GM19035 (cell line): ENCODE measurements at regions not wholly inside any gene's neighbourhood (a gene's known extent, or its start where the extent isn't known, plus 50 kb on each side); places are given as distances from the start of the nearest gene placed in this dataset.

Experiments used
- ATAC-seq: cut with Tn5 transposase; IDR thresholded peaks from one replicate; pipeline ENCODE4 v1.9.1; 2021; ENCODE audit not compliant: unreplicated experiment

- no peak for ATAC-seq
Observed at GRCh38 chr2:129904532-129905446, 74.7 kb upstream of the RAB6C start.

DNA sequence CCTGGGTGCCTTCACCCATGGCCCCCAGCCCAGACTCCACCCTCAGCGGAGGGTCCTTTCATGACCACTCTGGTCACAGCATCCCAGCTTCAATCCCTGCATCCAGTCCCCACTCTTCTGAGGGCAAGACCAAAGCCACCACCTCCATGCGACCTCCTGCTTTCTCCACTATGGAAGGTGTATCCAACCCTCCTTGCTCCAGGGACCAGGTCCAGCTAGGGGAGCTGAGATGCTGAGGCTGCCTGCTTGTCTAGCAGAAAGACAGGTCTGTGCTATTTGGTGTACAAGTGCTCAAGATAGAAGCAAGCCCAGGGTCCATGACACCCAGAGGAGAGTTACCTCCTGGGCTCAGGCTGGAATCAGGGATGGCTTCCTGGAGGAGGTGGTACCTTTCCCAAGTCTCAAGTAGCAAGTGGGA is 73.8 kb upstream of the RAB6C start:
- no peak for ATAC-seq

DNA sequence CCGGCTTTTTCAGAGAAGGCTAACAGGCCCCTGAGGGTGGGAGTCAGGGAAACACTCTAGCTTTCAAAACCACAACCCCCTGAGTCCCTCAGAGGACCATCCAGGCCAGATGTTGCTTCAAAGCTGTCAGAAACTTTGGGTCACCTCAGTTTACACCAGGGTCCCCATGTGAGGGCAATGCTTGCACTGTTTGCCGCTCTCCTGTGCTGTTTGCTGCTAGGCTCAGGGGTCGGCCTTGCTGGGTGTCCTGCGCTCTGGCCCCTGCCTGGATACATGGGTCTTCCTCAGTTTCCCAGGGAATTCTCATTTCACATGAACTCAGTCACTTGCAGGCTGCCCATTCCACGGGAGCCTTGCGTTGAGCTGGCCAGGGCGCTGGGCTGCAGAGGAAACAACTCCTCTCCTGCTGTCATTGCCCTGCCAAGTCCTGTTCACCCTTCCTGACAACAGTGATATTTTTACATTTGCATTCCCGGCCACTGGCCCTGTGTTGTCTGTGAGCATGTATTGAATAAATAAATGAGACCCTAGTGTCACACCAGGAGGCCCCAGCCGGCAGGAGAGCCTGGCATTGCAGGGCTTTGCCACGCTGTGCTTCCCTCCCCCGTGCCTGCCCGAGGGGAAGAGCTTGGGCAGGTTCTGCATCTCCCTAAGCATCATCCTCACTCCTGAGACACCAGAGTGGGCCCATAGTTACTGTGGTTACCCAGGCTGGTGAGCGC is 73.2 kb upstream of the RAB6C start:
- ATAC-seq, result no peak

GRCh38 chr2:129906861-129907235 is 72.6 kb upstream of the RAB6C start:
- no peak for ATAC-seq

DNA sequence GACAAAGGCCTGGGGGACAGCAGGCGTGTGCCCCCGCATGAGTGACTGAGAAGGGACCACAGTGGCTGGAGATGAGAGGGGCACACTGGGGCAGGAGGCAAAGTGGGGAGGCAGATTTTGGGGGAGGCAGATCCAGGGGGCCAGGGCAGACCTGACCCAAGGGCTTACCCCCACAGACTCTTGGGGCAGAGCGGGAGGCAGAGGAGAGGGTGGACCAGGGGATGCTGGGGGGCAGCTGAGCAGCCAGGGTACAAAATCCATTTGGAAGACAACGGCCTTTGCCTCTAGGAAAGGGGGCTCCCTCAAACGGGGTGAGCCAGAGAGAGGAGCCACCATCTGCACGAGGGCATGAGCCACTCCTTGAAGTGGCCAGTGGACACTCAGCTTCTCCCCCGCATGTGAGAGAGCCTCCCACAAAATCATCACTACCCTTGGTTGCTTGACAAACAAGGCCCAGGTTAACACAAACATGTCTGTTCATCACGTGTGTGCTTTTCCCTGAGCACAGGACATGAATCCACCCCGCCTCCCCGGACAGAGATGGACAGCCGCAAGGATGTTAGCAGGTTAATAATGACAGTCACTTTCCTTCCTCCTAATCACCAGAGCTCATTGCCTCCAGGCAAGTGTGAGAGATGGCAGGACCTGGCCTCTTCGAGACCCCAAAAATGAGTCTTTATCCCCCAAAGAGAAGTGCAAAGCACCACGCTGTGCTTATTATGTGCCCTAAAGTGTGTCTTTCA is 72.0 kb upstream of the RAB6C start:
- no peak for ATAC-seq

DNA sequence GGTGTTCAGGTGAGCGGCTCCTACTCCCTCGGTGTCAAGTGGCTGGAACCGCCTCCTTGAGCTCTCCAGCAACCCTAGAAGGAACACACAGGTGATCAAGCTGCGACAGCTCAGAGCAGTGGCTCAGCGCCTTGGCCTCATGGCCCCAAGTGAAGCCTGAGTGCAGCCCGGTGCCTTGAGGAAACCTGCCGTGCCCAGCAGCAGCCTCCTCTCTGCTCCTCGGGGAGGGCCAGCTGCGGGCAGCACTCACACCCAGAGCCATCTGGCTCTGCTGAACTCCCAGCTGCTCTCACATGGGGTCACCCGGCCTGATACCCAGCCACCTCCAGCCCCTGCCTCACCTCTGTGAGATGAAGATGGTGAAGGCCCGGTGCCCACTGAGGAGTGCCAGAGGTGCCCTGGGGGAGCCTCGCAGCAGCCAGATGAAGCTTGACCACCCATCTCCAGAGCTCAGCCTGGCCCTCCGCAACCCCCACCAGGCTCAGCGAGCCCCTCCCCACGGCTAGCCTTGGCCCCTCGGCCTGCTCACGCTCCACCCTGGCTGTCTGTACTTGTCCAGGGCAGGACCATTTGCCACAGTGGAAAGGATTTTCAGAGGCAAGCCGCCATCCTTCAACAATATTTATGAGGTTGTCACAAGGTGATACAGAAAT is 70.6 kb upstream of the RAB6C start:
- no peak for ATAC-seq

GRCh38 chr2:129909651-129910418 is 69.6 kb upstream of the RAB6C start:
- no peak for ATAC-seq

DNA sequence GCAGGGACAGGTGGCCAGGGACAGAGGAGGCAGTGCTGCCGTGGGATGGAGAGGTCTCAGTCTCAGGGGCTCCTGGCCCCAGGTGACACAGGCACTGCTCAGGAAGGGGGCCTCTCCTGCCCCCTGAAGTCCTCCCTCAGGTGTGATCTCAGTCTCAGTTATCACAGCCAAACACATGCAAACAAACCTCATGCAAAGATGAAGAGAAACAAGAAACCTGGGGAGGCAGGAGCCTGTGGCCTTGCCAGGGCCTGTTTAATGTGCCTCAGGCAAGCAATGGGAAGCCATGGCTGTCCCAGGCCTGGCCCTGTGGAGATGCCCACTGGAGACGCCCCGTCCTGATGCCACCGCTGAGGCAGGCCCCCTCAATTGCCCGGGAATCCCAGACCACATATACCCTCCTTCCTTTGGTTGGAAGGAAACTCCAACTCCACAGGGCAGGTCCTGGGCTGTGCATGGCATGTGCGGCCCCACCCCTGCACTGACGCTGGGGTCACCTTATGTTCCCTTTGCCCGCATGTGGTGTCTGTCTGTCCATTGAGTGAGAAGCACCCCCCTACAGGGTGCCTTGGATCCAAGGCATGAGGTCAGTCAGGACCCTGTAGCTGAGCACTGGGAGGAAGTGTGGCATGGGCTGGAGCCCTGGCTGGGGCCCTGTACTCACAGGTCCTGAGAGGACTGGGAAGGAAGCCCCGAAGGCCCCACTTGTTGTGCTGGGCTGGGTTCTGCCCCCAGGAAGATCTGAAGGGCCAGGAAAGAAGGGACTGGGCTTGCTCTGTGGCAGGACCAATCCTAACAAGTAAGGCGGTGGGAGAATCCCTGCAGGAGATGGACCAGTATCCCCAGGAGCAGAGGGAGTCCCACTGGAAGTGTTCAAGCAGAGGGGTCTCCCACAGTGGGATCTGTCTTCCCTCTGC is 68.8 kb upstream of the RAB6C start:
- ATAC-seq, result no peak

GRCh38 chr2:129911363-129912065 is 68.0 kb upstream of the RAB6C start:
- ATAC-seq, result no peak

DNA sequence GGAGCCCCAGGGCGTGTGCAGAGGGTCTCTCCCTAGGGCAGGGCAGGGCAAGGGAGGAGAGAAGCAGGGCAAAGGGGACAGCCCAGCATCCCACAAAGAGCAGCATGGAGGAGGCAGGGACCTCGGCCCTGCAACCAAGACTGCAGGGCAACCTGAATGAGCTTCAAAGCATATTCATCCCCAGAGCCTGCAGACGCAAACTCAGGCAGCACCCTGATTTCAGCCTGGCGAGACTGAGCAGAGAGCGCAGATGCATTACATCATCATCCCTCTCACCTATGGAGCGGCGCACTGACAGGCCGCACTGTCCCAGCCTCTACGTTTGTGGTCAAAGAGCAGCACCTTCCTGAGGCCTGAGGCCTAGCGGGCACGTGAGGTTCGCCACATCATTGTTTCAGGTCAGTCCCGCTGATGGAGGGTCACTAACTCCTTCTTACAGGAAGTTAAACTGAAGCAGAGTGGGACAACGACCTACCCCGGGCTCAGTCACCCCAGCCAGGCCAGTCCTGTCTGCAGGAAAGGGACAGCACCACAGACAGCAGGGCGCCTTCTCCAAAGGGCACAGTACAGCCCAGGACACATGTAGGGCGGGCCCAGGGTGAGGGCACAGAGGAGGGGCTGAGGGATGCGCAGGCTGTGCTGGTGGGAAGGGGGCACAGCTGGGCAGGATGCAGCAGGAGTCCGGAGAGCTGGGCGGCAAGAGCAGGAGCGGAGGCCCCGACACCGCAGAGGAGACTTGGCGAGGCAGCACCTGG is 67.2 kb upstream of the RAB6C start:
- no peak for ATAC-seq

DNA sequence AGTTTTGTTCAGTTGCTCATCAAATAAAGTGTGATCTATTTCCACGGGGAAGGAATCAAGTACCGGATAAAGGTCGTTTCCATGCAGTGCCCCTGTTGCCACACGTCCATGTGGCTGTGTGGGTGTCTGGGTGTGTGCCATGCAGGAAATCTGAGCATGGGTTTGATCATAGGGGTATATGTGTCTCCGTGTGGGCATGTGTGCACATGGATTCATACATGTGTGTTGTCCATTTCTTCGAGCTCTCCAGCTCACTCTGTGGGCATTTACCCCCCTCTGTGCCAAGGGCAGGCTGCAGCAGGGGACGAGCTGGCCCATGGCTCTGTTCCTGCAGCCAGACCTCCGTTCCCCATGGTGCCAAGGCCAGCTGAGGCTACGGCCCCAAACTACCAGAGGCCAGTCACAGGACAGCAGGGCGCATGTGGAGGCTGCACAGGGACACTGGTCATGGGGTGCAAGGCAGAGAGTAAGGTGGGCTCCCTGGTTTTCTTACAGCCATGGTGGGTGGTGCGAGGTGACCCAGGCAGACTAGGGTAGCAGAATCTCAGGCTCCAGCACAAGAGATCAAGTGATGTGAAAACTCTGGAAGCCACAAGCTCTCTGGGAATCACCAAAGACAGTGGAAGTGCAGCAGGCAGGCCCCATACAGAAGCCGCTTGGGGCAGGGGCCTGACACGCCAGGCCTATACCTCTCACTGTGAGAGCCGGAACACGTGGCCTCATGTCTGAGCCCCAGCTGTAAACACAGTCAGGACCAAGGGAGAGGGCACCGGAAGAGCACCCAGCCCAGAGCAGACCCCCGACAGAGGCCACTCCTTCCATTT is 66.4 kb upstream of the RAB6C start:
- ATAC-seq, result no peak

- ATAC-seq, result no peak
Observed at GRCh38 chr2:129913695-129914495, 65.6 kb upstream of the RAB6C start.

DNA sequence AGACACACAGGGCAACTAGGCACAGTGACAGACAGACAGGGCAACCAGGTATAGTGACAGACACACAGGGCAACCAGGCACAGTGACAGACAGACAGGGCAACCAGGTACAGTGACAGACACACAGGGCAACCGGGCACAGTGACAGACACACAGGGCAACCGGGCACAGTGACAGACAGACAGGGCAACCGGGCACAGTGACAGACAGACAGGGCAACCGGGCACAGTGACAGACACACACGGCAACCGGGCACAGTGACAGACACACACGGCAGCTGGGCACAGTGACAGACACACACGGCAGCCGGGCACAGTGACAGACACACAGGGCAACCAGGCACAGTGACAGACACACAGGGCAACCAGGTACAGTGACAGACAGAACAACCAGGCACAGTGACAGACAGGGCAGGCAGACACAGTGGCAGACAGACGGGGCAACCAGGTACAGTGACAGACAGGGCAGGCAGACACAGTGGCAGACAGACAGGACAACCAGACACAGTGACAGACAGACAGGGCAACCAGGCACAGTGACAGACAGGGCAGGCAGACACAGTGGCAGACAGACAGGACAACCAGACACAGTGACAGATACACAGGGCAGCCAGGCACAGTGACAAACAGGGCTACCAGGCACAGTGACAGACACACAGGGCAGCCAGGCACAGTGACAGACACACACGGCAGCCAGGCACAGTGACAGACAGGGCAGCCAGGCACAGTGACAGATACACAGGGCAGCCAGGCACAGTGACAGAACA is 64.7 kb upstream of the RAB6C start:
- no peak for ATAC-seq

DNA sequence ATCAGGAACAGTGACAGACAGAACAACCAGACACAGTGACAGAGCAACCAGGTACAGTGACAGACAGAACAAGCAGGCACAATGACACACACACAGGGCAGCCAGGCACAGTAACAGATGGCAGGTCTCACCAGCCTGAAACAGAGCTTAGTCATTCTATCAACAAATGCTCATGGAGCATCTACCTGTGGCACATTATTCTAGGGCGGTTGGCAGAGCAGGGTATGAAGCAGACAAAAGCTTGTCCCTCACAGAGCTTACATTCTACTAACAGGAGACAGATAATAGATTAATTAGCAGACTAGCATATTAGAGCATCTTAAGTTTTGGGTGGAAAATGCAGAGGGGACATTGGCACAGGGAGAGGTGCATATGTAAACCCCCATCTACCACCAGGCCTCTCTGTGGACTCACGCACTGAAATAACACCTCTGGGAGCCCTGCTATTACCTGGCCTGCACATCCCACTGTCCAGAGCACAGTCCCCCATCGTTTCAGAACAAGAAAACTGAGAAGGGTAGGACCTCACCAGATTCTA is 64.1 kb upstream of the RAB6C start:
- ATAC-seq, result no peak

DNA sequence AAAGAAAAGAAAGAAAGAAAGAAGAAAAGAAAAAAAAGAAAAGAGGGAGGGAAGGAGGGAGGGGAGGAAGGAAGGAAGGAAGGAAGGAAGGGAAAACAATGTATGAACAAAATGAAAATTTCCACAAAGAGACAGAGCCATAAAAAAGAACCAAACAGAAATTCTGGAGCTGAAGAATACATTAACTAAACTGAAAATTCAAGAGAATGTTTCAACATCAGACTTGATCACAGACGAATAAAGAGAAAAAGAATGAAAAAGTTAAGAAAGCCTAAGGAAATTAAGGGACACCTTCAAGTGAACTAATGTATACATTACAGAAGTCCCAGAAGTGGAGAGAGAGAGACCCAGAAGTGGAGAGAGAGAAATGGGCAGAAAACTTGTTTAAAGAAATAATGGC is 60.9 kb upstream of the RAB6C start:
- ATAC-seq, result no peak
